ENCODE measurements at regions not wholly inside any gene's neighbourhood (a gene's known extent, or its start where the extent isn't known, plus 50 kb on each side); places are given as distances from the start of the nearest gene placed in this dataset.

- TF ChIP-seq POLR2A (IDR thresholded peaks at IDR 0.05), result no peak
- no peak for TF ChIP-seq CTCF (IDR thresholded peaks at IDR 0.05)
- TF ChIP-seq EP300 (IDR thresholded peaks at IDR 0.05), result no peak
- TF ChIP-seq POLR2AphosphoS5 (IDR thresholded peaks at IDR 0.05), result no peak
Observed at GRCh38 chr17:56674401-56674925, 81.0 kb downstream of the NOG start.
